Mesodermal cell (in vitro differentiated cells): ENCODE measurements at regions not wholly inside any gene's neighbourhood (a gene's known extent, or its start where the extent isn't known, plus 50 kb on each side); places are given as distances from the start of the nearest gene placed in this dataset.

Experiments used
- H3K27ac ChIP-seq: 2 replicates; pipeline ENCODE4 v1.7.0; 2013; ENCODE audit warnings: mild to moderate bottlenecking, low read depth, low read length, moderate library complexity; ENCODE audit not compliant: severe bottlenecking
- H3K36me3 ChIP-seq: 2 replicates; pipeline ENCODE4 v1.7.1; 2013; ENCODE audit warnings: mild to moderate bottlenecking, low read length, moderate library complexity; ENCODE audit not compliant: control insufficient read depth, insufficient read depth
- H3K4me1 ChIP-seq: one replicate; pipeline ENCODE4 v1.7.1; 2013; ENCODE audit warnings: mild to moderate bottlenecking, low read length; ENCODE audit not compliant: insufficient read depth, control insufficient read depth, poor library complexity, severe bottlenecking
- H3K4me3 ChIP-seq: 2 replicates; pipeline ENCODE4 v1.7.0; 2013; ENCODE audit warnings: low read length, control low read depth, mild to moderate bottlenecking; ENCODE audit not compliant: insufficient read depth, poor library complexity, severe bottlenecking; ENCODE audit errors: extremely low read depth
- H3K9me3 ChIP-seq: 2 replicates; pipeline ENCODE4 v1.7.1; 2013; ENCODE audit warnings: mild to moderate bottlenecking, low read length, moderate library complexity; ENCODE audit not compliant: control insufficient read depth
- WGBS, 2 experiments: methylation state at CpG; one replicate each; pipeline ENCODE4 v1.1.5; 2013; ENCODE audit warnings: missing lambda C conversion rate in 2 of 2; ENCODE audit not compliant: insufficient coverage in 2 of 2; 5-methylcytosine and 5-hydroxymethylcytosine counted together

GRCh38 chr9:129316281-129317030 is 138.4 kb upstream of the IER5L start:
- H3K36me3 ChIP-seq, result no peaks in the 10 kb centered on the region
- H3K4me3 ChIP-seq, result no peak overlapping the region
- H3K27ac ChIP-seq, result no peak overlapping the region
- 87 to 88% methylated on average over 13 to 14 of the region's 14 CpGs for WGBS, 2 experiments
- H3K4me1 ChIP-seq, result peaks cover 31% of the 10 kb centered on the region
- no peaks in the 10 kb centered on the region for H3K9me3 ChIP-seq

GRCh38 chr9:129313331-129313955 is 135.4 kb upstream of the IER5L start:
- H3K27ac ChIP-seq, result no peak overlapping the region
- WGBS, 2 experiments, result 86 to 100% methylated on average over 2 to 8 of the region's 10 CpGs
- H3K9me3 ChIP-seq, result no peaks in the 10 kb centered on the region
- no peak overlapping the region for H3K4me3 ChIP-seq
- H3K4me1 ChIP-seq, result peaks cover 11% of the 10 kb centered on the region
- H3K36me3 ChIP-seq, result no peaks in the 10 kb centered on the region

- Histone ChIP-seq H3K9me3 (no peaks in the 10 kb centered on the region), H3K36me3 (no peaks in the 10 kb centered on the region), H3K4me3 (no peak overlapping the region), H3K4me1 (peaks cover 11% of the 10 kb centered on the region), H3K27ac (no peak overlapping the region)
- WGBS, 2 experiments, result 91 to 92% methylated on average over 12 to 14 of the region's 16 CpGs
These were observed 134.4 kb upstream of the IER5L start for GRCh38 chr9:129312251-129313122.

GRCh38 chr9:129311643-129312042 is 133.6 kb upstream of the IER5L start:
- 90 to 92% methylated on average over 2 to 4 of the region's 4 CpGs for WGBS, 2 experiments
- no peaks in the 10 kb centered on the region for H3K36me3 ChIP-seq
- no peaks in the 10 kb centered on the region for H3K9me3 ChIP-seq
- H3K4me1 ChIP-seq, result peaks cover 11% of the 10 kb centered on the region
- no peak overlapping the region for H3K4me3 ChIP-seq
- H3K27ac ChIP-seq, result no peak overlapping the region

- peaks cover 9% of the 10 kb centered on the region for H3K4me1 ChIP-seq
- 76 to 88% methylated on average over 5 of the region's 7 CpGs for WGBS, 2 experiments
- no peak overlapping the region for H3K4me3 ChIP-seq
- H3K9me3 ChIP-seq, result no peaks in the 10 kb centered on the region
- H3K27ac ChIP-seq, result no peak overlapping the region
- H3K36me3 ChIP-seq, result no peaks in the 10 kb centered on the region
These were observed 132.7 kb upstream of the IER5L start for GRCh38 chr9:129310666-129311350.

- Histone ChIP-seq H3K27ac (no peak overlapping the region), H3K36me3 (no peaks in the 10 kb centered on the region), H3K4me3 (no peak overlapping the region), H3K4me1 (peaks cover under 1% of the 10 kb centered on the region), H3K9me3 (no peaks in the 10 kb centered on the region)
- WGBS, 2 experiments, result 93 to 99% methylated on average over 5 of the region's 5 CpGs
These were observed 131.8 kb upstream of the IER5L start for GRCh38 chr9:129309906-129310305.

GRCh38 chr9:129309041-129309430 is 131.0 kb upstream of the IER5L start:
- no peaks in the 10 kb centered on the region for H3K9me3 ChIP-seq
- WGBS, 2 experiments, result 92 to 96% methylated on average over 8 of the region's 8 CpGs
- H3K4me3 ChIP-seq, result no peak overlapping the region
- H3K27ac ChIP-seq, result no peak overlapping the region
- H3K4me1 ChIP-seq, result no peaks in the 10 kb centered on the region
- H3K36me3 ChIP-seq, result no peaks in the 10 kb centered on the region

- 82 to 84% methylated on average over 8 of the region's 13 CpGs for WGBS, 2 experiments
- no peaks in the 10 kb centered on the region for H3K4me1 ChIP-seq
- H3K9me3 ChIP-seq, result peaks cover 7% of the 10 kb centered on the region
- H3K36me3 ChIP-seq, result no peaks in the 10 kb centered on the region
- no peak overlapping the region for H3K27ac ChIP-seq
- H3K4me3 ChIP-seq, result no peak overlapping the region
These were observed 129.3 kb upstream of the IER5L start for GRCh38 chr9:129307227-129307970.

GRCh38 chr9:129306318-129306973 is 128.4 kb upstream of the IER5L start:
- WGBS, 2 experiments, result 93 to 95% methylated on average over 11 to 13 of the region's 13 CpGs
- Histone ChIP-seq H3K36me3 (no peaks in the 10 kb centered on the region), H3K27ac (no peak overlapping the region), H3K4me1 (no peaks in the 10 kb centered on the region), H3K4me3 (no peak overlapping the region), H3K9me3 (peaks cover 8% of the 10 kb centered on the region)
